Suprapubic skin (tissue), 4 donors: ENCODE measurements at regions not wholly inside any gene's neighbourhood (a gene's known extent, or its start where the extent isn't known, plus 50 kb on each side); places are given as distances from the start of the nearest gene placed in this dataset.

Experiments
- DNase-seq, 2 donors: peaks; one replicate each; pipeline ENCODE4 v3.0.0-alpha.2; 2019; ENCODE audit warnings: low spot score in 2 of 2
- H3K27ac ChIP-seq: fragments of 200-600 bp; sonication (generic); one replicate; pipeline ENCODE4 v1.5.1; 2019
- H3K27me3 ChIP-seq: fragments of 200-600 bp; sonication (generic); one replicate; pipeline ENCODE4 v1.5.1; 2019
- H3K36me3 ChIP-seq: fragments of 200-600 bp; sonication (generic); one replicate; pipeline ENCODE4 v1.5.1; 2019
- H3K4me1 ChIP-seq: fragments of 200-600 bp; sonication (generic); one replicate; pipeline ENCODE4 v1.5.1; 2019
- H3K4me3 ChIP-seq: fragments of 200-600 bp; sonication (generic); one replicate; pipeline ENCODE4 v1.5.1; 2019; ENCODE audit warnings: mild to moderate bottlenecking
- H3K9me3 ChIP-seq: fragments of 200-600 bp; sonication (generic); one replicate; pipeline ENCODE4 v1.5.1; 2019
- CTCF ChIP-seq, 2 donors: fragments of 200-600 bp in 1 of 2; fragments of 450-650 bp in 1 of 2; sonication (generic) in 1 of 2; IDR thresholded peaks; one replicate each; pipeline ENCODE4 v1.5.1; 2016 to 2019; ENCODE audit warnings: antibody characterized with exemption in 2 of 2, mild to moderate bottlenecking in 1 of 2, moderate library complexity in 1 of 2
- EP300 ChIP-seq: sonication (generic); formaldehyde crosslinking; IDR thresholded peaks from one replicate; pipeline ENCODE4 v1.6.1; 2017; ENCODE audit warnings: antibody characterized with exemption
- POLR2A ChIP-seq, 2 donors: fragments of 450-650 bp; IDR thresholded peaks; one replicate each; pipeline ENCODE4 v1.6.1; 2017; ENCODE audit warnings: antibody characterized with exemption in 2 of 2, mild to moderate bottlenecking in 2 of 2, moderate library complexity in 2 of 2
- POLR2AphosphoS5 ChIP-seq, 3 donors: sonication (generic); formaldehyde crosslinking; IDR thresholded peaks; one replicate each; pipeline ENCODE4 v1.6.1; 2017; ENCODE audit warnings: antibody characterized with exemption in 3 of 3
- WGBS: methylation state at CpG from one replicate; pipeline ENCODE4 v1.1.5; 2018; 5-methylcytosine and 5-hydroxymethylcytosine counted together

GRCh38 chr10:130438861-130439260, 302.7 kb downstream of the GLRX3 start:
- Histone ChIP-seq H3K27ac (no peak overlapping the region), H3K36me3 (no peaks in the 10 kb centered on the region), H3K9me3 (no peaks in the 10 kb centered on the region), H3K4me3 (no peak overlapping the region), H3K4me1 (no peaks in the 10 kb centered on the region), H3K27me3 (peaks cover 8% of the 10 kb centered on the region)
- no peak for TF ChIP-seq CTCF (IDR thresholded peaks at IDR 0.05)
- no peak for TF ChIP-seq EP300
- TF ChIP-seq POLR2AphosphoS5 (IDR thresholded peaks at IDR 0.05), result no peak
- no peak for TF ChIP-seq POLR2A (IDR thresholded peaks at IDR 0.05)
- no peak for DNase-seq
- 87% methylated on average over 5 of the region's 7 CpGs for WGBS

GRCh38 chr10:130439766-130440165, 303.6 kb downstream of the GLRX3 start:
- no peak overlapping the region for H3K4me3 ChIP-seq
- WGBS, result 65% methylated on average over 6 of the region's 6 CpGs
- H3K4me1 ChIP-seq, result no peaks in the 10 kb centered on the region
- no peaks in the 10 kb centered on the region for H3K9me3 ChIP-seq
- no peak for DNase-seq
- no peaks in the 10 kb centered on the region for H3K36me3 ChIP-seq
- H3K27me3 ChIP-seq, result peaks cover 8% of the 10 kb centered on the region
- no peak for TF ChIP-seq POLR2AphosphoS5 (IDR thresholded peaks at IDR 0.05)
- TF ChIP-seq CTCF (IDR thresholded peaks at IDR 0.05), result no peak
- no peak for TF ChIP-seq EP300
- TF ChIP-seq POLR2A (IDR thresholded peaks at IDR 0.05), result no peak
- no peak overlapping the region for H3K27ac ChIP-seq

- WGBS, result 95% methylated on average over 4 of the region's 5 CpGs
- DNase-seq, result no peak
- Histone ChIP-seq H3K27ac (no peak overlapping the region), H3K36me3 (no peaks in the 10 kb centered on the region), H3K9me3 (no peaks in the 10 kb centered on the region), H3K4me1 (no peaks in the 10 kb centered on the region), H3K27me3 (peaks cover 8% of the 10 kb centered on the region), H3K4me3 (no peak overlapping the region)
- TF ChIP-seq EP300 (no peak), CTCF (IDR thresholded peaks at IDR 0.05) (no peak), POLR2AphosphoS5 (IDR thresholded peaks at IDR 0.05) (no peak), POLR2A (IDR thresholded peaks at IDR 0.05) (no peak)
Observed at GRCh38 chr10:130440494-130440893, 304.3 kb downstream of the GLRX3 start.

- Histone ChIP-seq H3K4me1 (no peaks in the 10 kb centered on the region), H3K4me3 (no peak overlapping the region), H3K9me3 (no peaks in the 10 kb centered on the region), H3K36me3 (no peaks in the 10 kb centered on the region), H3K27me3 (peaks cover 8% of the 10 kb centered on the region), H3K27ac (no peak overlapping the region)
- TF ChIP-seq POLR2A (IDR thresholded peaks at IDR 0.05) (no peak), POLR2AphosphoS5 (IDR thresholded peaks at IDR 0.05) (no peak), EP300 (no peak), CTCF (IDR thresholded peaks at IDR 0.05) (no peak)
- WGBS, result 86% methylated on average over 14 of the region's 14 CpGs
- no peak for DNase-seq
Observed at GRCh38 chr10:130440971-130441370, 304.8 kb downstream of the GLRX3 start.

DNA sequence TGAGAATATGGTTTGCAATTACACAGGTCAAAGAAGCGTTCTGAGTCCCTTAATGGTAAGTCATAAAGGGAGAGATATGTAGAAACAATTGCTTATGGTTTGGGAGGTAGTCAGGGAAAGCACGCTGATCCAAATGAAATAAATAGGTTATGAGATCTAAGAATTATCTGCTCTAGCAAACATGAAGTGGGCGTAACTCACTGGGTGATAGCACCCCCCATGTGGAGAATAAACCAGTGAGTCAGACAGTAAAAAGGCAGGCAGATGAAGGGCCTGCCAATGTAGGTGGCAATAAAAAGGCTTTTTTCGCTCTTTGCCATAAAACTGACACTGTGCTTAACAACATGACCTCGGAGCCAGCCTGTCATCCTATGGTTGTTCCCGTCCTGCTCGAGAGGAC, 306.9 kb downstream of the GLRX3 start:
- DNase-seq, result no peak
- Histone ChIP-seq H3K9me3 (no peaks in the 10 kb centered on the region), H3K27ac (no peak overlapping the region), H3K36me3 (no peaks in the 10 kb centered on the region), H3K4me3 (no peak overlapping the region), H3K4me1 (no peaks in the 10 kb centered on the region), H3K27me3 (peaks cover 8% of the 10 kb centered on the region)
- TF ChIP-seq CTCF (IDR thresholded peaks at IDR 0.05), result no peak
- no peak for TF ChIP-seq POLR2AphosphoS5 (IDR thresholded peaks at IDR 0.05)
- TF ChIP-seq POLR2A (IDR thresholded peaks at IDR 0.05), result no peak
- TF ChIP-seq EP300, result no peak
- 57% methylated on average over 7 of the region's 7 CpGs for WGBS
